ENCODE measurements at regions not wholly inside any gene's neighbourhood (a gene's known extent, or its start where the extent isn't known, plus 50 kb on each side); places are given as distances from the start of the nearest gene placed in this dataset.
"Not testable (repeated sequence)": the region's sequence is repeated elsewhere in the genome, so short reads cannot be mapped to it uniquely, and the experiment has no call there.

DNA sequence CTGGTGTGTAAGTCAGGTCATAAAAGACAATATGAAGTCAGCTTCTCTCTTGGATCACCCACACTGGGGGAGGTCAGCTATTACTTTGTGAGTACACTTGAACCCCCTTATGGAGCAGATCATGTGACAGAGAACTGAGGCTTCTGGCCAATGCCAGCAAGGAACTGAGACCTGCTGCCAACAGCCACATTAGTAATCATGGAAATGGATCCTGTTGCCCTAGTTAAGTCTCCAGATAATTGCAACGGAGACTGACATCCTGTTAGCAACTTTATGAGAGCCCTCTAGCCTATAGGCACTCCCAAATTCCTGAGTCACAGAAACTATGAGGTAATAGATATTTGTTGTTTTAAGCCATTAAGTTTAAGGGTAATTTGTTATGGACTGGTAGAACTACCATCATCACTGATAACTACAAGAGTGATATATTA is 110.4 kb upstream of the GMNC start:
- DNase-seq (ENCODE audit: low read depth in 2 of 2) = peak in 1 of 2 donors; percentile 48
- TF ChIP-seq, protein P1, sequence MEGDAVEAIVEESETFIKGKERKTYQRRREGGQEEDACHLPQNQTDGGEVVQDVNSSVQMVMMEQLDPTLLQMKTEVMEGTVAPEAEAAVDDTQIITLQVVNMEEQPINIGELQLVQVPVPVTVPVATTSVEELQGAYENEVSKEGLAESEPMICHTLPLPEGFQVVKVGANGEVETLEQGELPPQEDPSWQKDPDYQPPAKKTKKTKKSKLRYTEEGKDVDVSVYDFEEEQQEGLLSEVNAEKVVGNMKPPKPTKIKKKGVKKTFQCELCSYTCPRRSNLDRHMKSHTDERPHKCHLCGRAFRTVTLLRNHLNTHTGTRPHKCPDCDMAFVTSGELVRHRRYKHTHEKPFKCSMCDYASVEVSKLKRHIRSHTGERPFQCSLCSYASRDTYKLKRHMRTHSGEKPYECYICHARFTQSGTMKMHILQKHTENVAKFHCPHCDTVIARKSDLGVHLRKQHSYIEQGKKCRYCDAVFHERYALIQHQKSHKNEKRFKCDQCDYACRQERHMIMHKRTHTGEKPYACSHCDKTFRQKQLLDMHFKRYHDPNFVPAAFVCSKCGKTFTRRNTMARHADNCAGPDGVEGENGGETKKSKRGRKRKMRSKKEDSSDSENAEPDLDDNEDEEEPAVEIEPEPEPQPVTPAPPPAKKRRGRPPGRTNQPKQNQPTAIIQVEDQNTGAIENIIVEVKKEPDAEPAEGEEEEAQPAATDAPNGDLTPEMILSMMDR (IDR thresholded peaks at IDR 0.05; ENCODE audit: low read depth, low read length) = no peak
- H3K4me3 ChIP-seq (replicated peaks in 1 of 2; ENCODE audit: low read depth in 2 of 2, low read length in 2 of 2) = no peak overlapping the region

DNA sequence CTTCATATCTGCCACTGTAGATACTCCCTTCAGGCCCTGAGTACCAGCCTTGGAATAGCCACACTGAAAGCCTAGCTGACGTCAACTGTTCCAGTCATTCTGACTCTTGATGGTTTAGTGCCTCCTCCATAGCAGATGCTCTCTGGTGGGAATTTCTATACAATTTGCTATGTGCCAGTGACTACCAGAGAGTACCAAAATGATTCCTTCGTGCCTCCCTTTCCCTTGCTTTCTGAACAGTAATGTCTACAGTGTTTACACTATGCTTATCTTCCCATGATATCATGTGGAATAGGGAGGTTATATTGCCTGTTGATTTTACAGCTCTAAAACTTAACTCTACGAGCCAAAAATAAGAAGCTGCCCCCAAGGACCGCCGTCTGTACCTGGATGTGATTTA is 109.7 kb upstream of the GMNC start:
- TF ChIP-seq, protein P1 (IDR thresholded peaks at IDR 0.05; ENCODE audit: low read depth, low read length) = no peak
- no peak overlapping the region for H3K4me3 ChIP-seq (replicated peaks in 1 of 2; ENCODE audit: low read depth in 2 of 2, low read length in 2 of 2)
- no peak for DNase-seq (ENCODE audit: low read depth in 2 of 2)

- TF ChIP-seq, protein P1 (IDR thresholded peaks at IDR 0.05; ENCODE audit: low read depth, low read length) = no peak
- DNase-seq (ENCODE audit: low read depth in 2 of 2) = no peak
- H3K4me3 ChIP-seq (replicated peaks in 1 of 2; ENCODE audit: low read depth in 2 of 2, low read length in 2 of 2) = no peak overlapping the region
Observed at GRCh38 chr3:190970560-190970959, 108.1 kb upstream of the GMNC start.

DNA sequence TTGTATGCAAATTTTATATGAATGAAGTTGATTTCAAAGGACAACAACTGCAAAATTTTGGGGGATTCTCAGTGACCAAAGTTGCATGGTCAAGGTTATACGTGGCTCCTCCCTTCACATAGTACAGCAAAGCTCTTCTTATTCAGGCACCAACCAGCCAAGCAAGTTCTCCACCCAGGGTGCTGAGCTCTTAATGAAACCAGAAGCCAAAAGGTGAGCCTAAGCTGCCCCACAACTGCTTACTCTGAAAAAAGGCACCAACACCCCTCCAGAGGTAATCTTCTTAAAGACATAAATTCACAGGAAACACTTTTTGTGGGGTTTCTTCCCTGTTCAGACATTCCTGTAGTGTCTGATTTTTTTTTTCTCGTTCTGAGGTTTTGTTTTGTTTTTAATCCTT is 106.1 kb upstream of the GMNC start:
- H3K4me3 ChIP-seq (replicated peaks in 1 of 2; ENCODE audit: low read depth in 2 of 2, low read length in 2 of 2) = no peak overlapping the region
- TF ChIP-seq, protein P1 (IDR thresholded peaks at IDR 0.05; ENCODE audit: low read depth, low read length) = no peak
- DNase-seq (ENCODE audit: low read depth in 2 of 2) = no peak

DNA sequence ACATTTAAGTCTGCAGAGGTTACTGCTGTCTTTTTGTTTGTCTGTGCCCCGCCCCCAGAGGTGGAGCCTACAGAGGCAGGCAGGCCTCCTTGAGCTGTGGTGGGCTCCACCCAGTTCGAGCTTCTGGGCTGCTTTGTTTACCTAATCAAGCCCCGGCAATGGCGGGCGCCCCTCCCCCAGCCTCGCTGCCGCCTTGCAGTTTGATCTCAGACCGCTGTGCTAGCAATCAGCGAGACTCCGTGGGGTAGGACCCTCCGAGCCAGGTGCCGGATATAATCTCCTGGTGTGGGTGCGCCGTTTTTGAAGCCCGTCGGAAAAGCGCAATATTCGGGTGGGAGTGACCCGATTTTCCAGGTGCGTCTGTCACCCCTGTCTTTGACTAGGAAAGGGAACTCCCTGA is 102.4 kb upstream of the GMNC start:
- H3K4me3 ChIP-seq (replicated peaks in 1 of 2; ENCODE audit: low read depth in 2 of 2, low read length in 2 of 2); DNase-seq (ENCODE audit: low read depth in 2 of 2): not testable (repeated sequence)

- no peak overlapping the region for H3K4me3 ChIP-seq (replicated peaks in 1 of 2; ENCODE audit: low read depth in 2 of 2, low read length in 2 of 2)
- DNase-seq (ENCODE audit: low read depth in 2 of 2) = no peak
- TF ChIP-seq, protein P1 (IDR thresholded peaks at IDR 0.05; ENCODE audit: low read depth, low read length) = no peak
Observed at GRCh38 chr3:190959077-190959476, 96.6 kb upstream of the GMNC start.

- TF ChIP-seq, protein P1 (IDR thresholded peaks at IDR 0.05; ENCODE audit: low read depth, low read length) = no peak
- no peak overlapping the region for H3K4me3 ChIP-seq (replicated peaks in 1 of 2; ENCODE audit: low read depth in 2 of 2, low read length in 2 of 2)
- no peak for DNase-seq (ENCODE audit: low read depth in 2 of 2)
Observed at GRCh38 chr3:190941694-190942260, 79.3 kb upstream of the GMNC start.

GRCh38 chr3:190934616-190935015 is 72.1 kb upstream of the GMNC start:
- H3K4me3 ChIP-seq (replicated peaks in 1 of 2; ENCODE audit: low read depth in 2 of 2, low read length in 2 of 2); DNase-seq (ENCODE audit: low read depth in 2 of 2): not testable (repeated sequence)
